ENCODE measurements at regions not wholly inside any gene's neighbourhood (a gene's known extent, or its start where the extent isn't known, plus 50 kb on each side); places are given as distances from the start of the nearest gene placed in this dataset.

GRCh38 chr4:26020083-26020668 is 106.2 kb downstream of the SMIM20 start:
- FAIRE-seq, result no peak

More at GRCh38 chr4:26020083-26020668, 106.2 kb downstream of the SMIM20 start:
- H3K27ac ChIP-seq (ENCODE audit: low read depth, low read length), result no peak overlapping the region
- no peak overlapping the region for H3K23ac ChIP-seq (ENCODE audit: insufficient read length)
- H3K9me3 ChIP-seq (ENCODE audit: insufficient read depth in 2 of 2, low read depth in 1 of 2, low read length in 1 of 2), result no peaks in the 10 kb centered on the region; a peak in 1 of 4 replicates
- H3K56ac ChIP-seq (replicated peaks; ENCODE audit: insufficient read length, low read depth, low read length), result no peak overlapping the region
- H2AFZ ChIP-seq (ENCODE audit: low read length), result no peak overlapping the region
- WGBS, 2 experiments (ENCODE audit: extremely low coverage in 1 of 2, insufficient coverage in 1 of 2, insufficient read length in 1 of 2, insufficient replicate concordance in 2 of 2, low coverage in 1 of 2, low lambda C conversion rate in 2 of 2, missing lambda C conversion rate in 1 of 2), result 73% methylated on average over 7 of the region's 10 CpGs; no CpG with 5 or more reads in 1 of the 2 experiments
- no peak overlapping the region for H3K14ac ChIP-seq (ENCODE audit: insufficient read length)
- H3K4me1 ChIP-seq (replicated peaks in 1 of 4; ENCODE audit: control insufficient read depth in 3 of 4, insufficient read depth in 4 of 4, low read length in 3 of 4), result 0 out of 7 replicates have a peak, but pooled peaks cover 0 to 2% (median 0%) of the 10 kb centered on the region in 4 experiments
- H2BK12ac ChIP-seq (ENCODE audit: low read depth, low read length), result no peak overlapping the region
- H3K4ac ChIP-seq (replicated peaks; ENCODE audit: insufficient read length, low read depth, low read length), result no peak overlapping the region
- H3K23me2 ChIP-seq (ENCODE audit: low read depth, low read length), result no peaks in the 10 kb centered on the region
- no peak overlapping the region for H2BK5ac ChIP-seq (ENCODE audit: low read depth, low read length)
- ChIA-PET CTCF (ENCODE audit: partially characterized antibody) (interaction anchor here (0.8 kb wide), 1 partner anchor 26 kb away, joined by 3 read pairs; no protein-coding TSS in a partner anchor), POLR2A (ENCODE audit: partially characterized antibody) (interaction anchor here (3.3 kb wide), 1 partner anchor 10 kb away, joined by 10 read pairs; no protein-coding TSS in a partner anchor)
- no peak for TF ChIP-seq CHD1 (IDR thresholded peaks at IDR 0.05; ENCODE audit: low read depth, low read length)
- no peak for TF ChIP-seq JUN (IDR thresholded peaks at IDR 0.05; ENCODE audit: low read depth, low read length)
- TF ChIP-seq RXRA (IDR thresholded peaks at IDR 0.05; ENCODE audit: insufficient read depth, low read depth, low read length), result no peak
- no peak for TF ChIP-seq TEAD4 (IDR thresholded peaks at IDR 0.05; ENCODE audit: low read depth, low read length)
- TF ChIP-seq CBX5 (IDR thresholded peaks at IDR 0.05; ENCODE audit: low read depth, low read length), result no peak
- no peak for TF ChIP-seq POU5F1 (IDR thresholded peaks at IDR 0.05; ENCODE audit: low read depth, low read length)
- TF ChIP-seq GTF2F1 (IDR thresholded peaks at IDR 0.05; ENCODE audit: borderline replicate concordance, low read depth, low read length), result no peak
- no peak for TF ChIP-seq EZH2 (IDR thresholded peaks at IDR 0.05; ENCODE audit: low read depth, low read length, severe bottlenecking)
- TF ChIP-seq YY1 (IDR thresholded peaks at IDR 0.05; ENCODE audit: low read depth, low read length), result no peak
- TF ChIP-seq SIX5 (IDR thresholded peaks at IDR 0.05; ENCODE audit: low read depth, low read length), result no peak
- no peak for TF ChIP-seq SP1 (IDR thresholded peaks at IDR 0.05; ENCODE audit: low read depth, low read length)
- no peak for TF ChIP-seq CEBPB (IDR thresholded peaks at IDR 0.05; ENCODE audit: low read depth, low read length)
- TF ChIP-seq SP2 (IDR thresholded peaks at IDR 0.05; ENCODE audit: low read length), result no peak
- no peak overlapping the region for H3K4me3 ChIP-seq (ENCODE audit: extremely low read depth in 1 of 4, insufficient read depth in 2 of 4, low read depth in 3 of 4, low read length in 4 of 4)
- H3K4me2 ChIP-seq (ENCODE audit: insufficient read depth in 1 of 2, low read depth in 2 of 2, low read length in 2 of 2), result no peak overlapping the region
- no peaks in the 10 kb centered on the region for H3K79me2 ChIP-seq (ENCODE audit: control insufficient read depth in 1 of 2, insufficient read depth in 2 of 2, low read length in 2 of 2)
- no peak overlapping the region for H2BK15ac ChIP-seq (ENCODE audit: low read length)
- H2BK120ac ChIP-seq (replicated peaks; ENCODE audit: low read depth, low read length), result no peak overlapping the region
- no peak overlapping the region for H3K9ac ChIP-seq (replicated peaks in 1 of 4; ENCODE audit: extremely low read depth in 1 of 4, low read depth in 3 of 4, low read length in 3 of 4)
- H3K18ac ChIP-seq (ENCODE audit: extremely low read depth, low read length), result no peak overlapping the region
- no peaks in the 10 kb centered on the region for H3K36me3 ChIP-seq (ENCODE audit: control insufficient read depth in 2 of 4, insufficient read depth in 4 of 4, low read length in 3 of 4)
- no peak overlapping the region for H2AK5ac ChIP-seq (ENCODE audit: low read depth, low read length)
- no peaks in the 10 kb centered on the region for H3K79me1 ChIP-seq (ENCODE audit: low read depth, low read length)
- H4K5ac ChIP-seq (ENCODE audit: insufficient read length, low read depth, low read length), result no peak overlapping the region
- DNase-seq (ENCODE audit: low read depth in 1 of 2, low spot score in 2 of 2), result no peak
- H2BK20ac ChIP-seq (ENCODE audit: low read length), result no peak overlapping the region
- no peak overlapping the region for H4K8ac ChIP-seq (ENCODE audit: extremely low read depth, insufficient read depth, low read length)
- H4K91ac ChIP-seq (replicated peaks; ENCODE audit: insufficient read length, low read length), result no peak overlapping the region
- H3K27me3 ChIP-seq (replicated peaks in 1 of 4; ENCODE audit: control insufficient read depth in 3 of 4, extremely low read depth in 1 of 4, insufficient read depth in 3 of 4, low read length in 3 of 4), result no peaks in the 10 kb centered on the region
- no peaks in the 10 kb centered on the region for H4K20me1 ChIP-seq (replicated peaks in 1 of 2; ENCODE audit: control insufficient read depth in 1 of 2, insufficient read depth in 2 of 2, low read length in 2 of 2)

Data from H1 (cell line).